ENCODE measurements at regions not wholly inside any gene's neighbourhood (a gene's known extent, or its start where the extent isn't known, plus 50 kb on each side); places are given as distances from the start of the nearest gene placed in this dataset.
"Not testable (repeated sequence)": the region's sequence is repeated elsewhere in the genome, so short reads cannot be mapped to it uniquely, and the experiment has no call there.

GRCh38 chr16:16507041-16507440, 128.1 kb downstream of the NPIPA7 start:
- DNase-seq; intact Hi-C loops (cut with micrococcal nuclease; ENCODE audit: unreplicated experiment); BruUV-seq (replicated peaks); H3K27ac Mint-ChIP-seq (ENCODE audit: unreplicated experiment); H3K4me3 Mint-ChIP-seq (ENCODE audit: low read depth, unreplicated experiment); H3K27me3 Mint-ChIP-seq (ENCODE audit: unreplicated experiment); H3K4me1 Mint-ChIP-seq (ENCODE audit: low read depth, unreplicated experiment); H3K9me3 Mint-ChIP-seq (ENCODE audit: low read depth, unreplicated experiment); H3K36me3 Mint-ChIP-seq (ENCODE audit: insufficient read depth, unreplicated experiment); CTCF ChIA-PET: not testable (repeated sequence)

GRCh38 chr16:16508344-16508743, 129.4 kb downstream of the NPIPA7 start:
- H3K4me3 Mint-ChIP-seq (ENCODE audit: low read depth, unreplicated experiment); DNase-seq; CTCF ChIA-PET; intact Hi-C loops (cut with micrococcal nuclease; ENCODE audit: unreplicated experiment); H3K27me3 Mint-ChIP-seq (ENCODE audit: unreplicated experiment); BruUV-seq (replicated peaks); H3K9me3 Mint-ChIP-seq (ENCODE audit: low read depth, unreplicated experiment); H3K36me3 Mint-ChIP-seq (ENCODE audit: insufficient read depth, unreplicated experiment); H3K4me1 Mint-ChIP-seq (ENCODE audit: low read depth, unreplicated experiment); H3K27ac Mint-ChIP-seq (ENCODE audit: unreplicated experiment): not testable (repeated sequence)

GRCh38 chr16:16519395-16519794, 140.5 kb downstream of the NPIPA7 start:
- H3K9me3 Mint-ChIP-seq (ENCODE audit: low read depth, unreplicated experiment); CTCF ChIA-PET; DNase-seq; BruUV-seq (replicated peaks); intact Hi-C loops (cut with micrococcal nuclease; ENCODE audit: unreplicated experiment); H3K4me3 Mint-ChIP-seq (ENCODE audit: low read depth, unreplicated experiment); H3K36me3 Mint-ChIP-seq (ENCODE audit: insufficient read depth, unreplicated experiment); H3K4me1 Mint-ChIP-seq (ENCODE audit: low read depth, unreplicated experiment); H3K27ac Mint-ChIP-seq (ENCODE audit: unreplicated experiment); H3K27me3 Mint-ChIP-seq (ENCODE audit: unreplicated experiment): not testable (repeated sequence)

- CTCF ChIA-PET; H3K4me1 Mint-ChIP-seq (ENCODE audit: low read depth, unreplicated experiment); BruUV-seq (replicated peaks); H3K9me3 Mint-ChIP-seq (ENCODE audit: low read depth, unreplicated experiment); DNase-seq; intact Hi-C loops (cut with micrococcal nuclease; ENCODE audit: unreplicated experiment); H3K4me3 Mint-ChIP-seq (ENCODE audit: low read depth, unreplicated experiment); H3K27ac Mint-ChIP-seq (ENCODE audit: unreplicated experiment); H3K27me3 Mint-ChIP-seq (ENCODE audit: unreplicated experiment); H3K36me3 Mint-ChIP-seq (ENCODE audit: insufficient read depth, unreplicated experiment): not testable (repeated sequence)
Observed at GRCh38 chr16:16521239-16522002, 142.5 kb downstream of the NPIPA7 start.

- H3K4me3 Mint-ChIP-seq (ENCODE audit: low read depth, unreplicated experiment); intact Hi-C loops (cut with micrococcal nuclease; ENCODE audit: unreplicated experiment); CTCF ChIA-PET; H3K36me3 Mint-ChIP-seq (ENCODE audit: insufficient read depth, unreplicated experiment); H3K4me1 Mint-ChIP-seq (ENCODE audit: low read depth, unreplicated experiment); H3K27me3 Mint-ChIP-seq (ENCODE audit: unreplicated experiment); DNase-seq; BruUV-seq (replicated peaks); H3K9me3 Mint-ChIP-seq (ENCODE audit: low read depth, unreplicated experiment); H3K27ac Mint-ChIP-seq (ENCODE audit: unreplicated experiment): not testable (repeated sequence)
Observed at GRCh38 chr16:16526998-16527397, 148.1 kb downstream of the NPIPA7 start.

- H3K4me3 Mint-ChIP-seq (ENCODE audit: low read depth, unreplicated experiment); H3K4me1 Mint-ChIP-seq (ENCODE audit: low read depth, unreplicated experiment); CTCF ChIA-PET; H3K27me3 Mint-ChIP-seq (ENCODE audit: unreplicated experiment); intact Hi-C loops (cut with micrococcal nuclease; ENCODE audit: unreplicated experiment); H3K36me3 Mint-ChIP-seq (ENCODE audit: insufficient read depth, unreplicated experiment); DNase-seq; H3K9me3 Mint-ChIP-seq (ENCODE audit: low read depth, unreplicated experiment); H3K27ac Mint-ChIP-seq (ENCODE audit: unreplicated experiment); BruUV-seq (replicated peaks): not testable (repeated sequence)
Observed at GRCh38 chr16:16530744-16531143, 151.8 kb downstream of the NPIPA7 start.

- CTCF ChIA-PET; H3K9me3 Mint-ChIP-seq (ENCODE audit: low read depth, unreplicated experiment); H3K27ac Mint-ChIP-seq (ENCODE audit: unreplicated experiment); intact Hi-C loops (cut with micrococcal nuclease; ENCODE audit: unreplicated experiment); H3K27me3 Mint-ChIP-seq (ENCODE audit: unreplicated experiment); DNase-seq; BruUV-seq (replicated peaks); H3K36me3 Mint-ChIP-seq (ENCODE audit: insufficient read depth, unreplicated experiment); H3K4me1 Mint-ChIP-seq (ENCODE audit: low read depth, unreplicated experiment); H3K4me3 Mint-ChIP-seq (ENCODE audit: low read depth, unreplicated experiment): not testable (repeated sequence)
Observed at GRCh38 chr16:16535565-16535964, 156.6 kb downstream of the NPIPA7 start.

GRCh38 chr16:16536151-16536550, 157.2 kb downstream of the NPIPA7 start:
- H3K27ac Mint-ChIP-seq (ENCODE audit: unreplicated experiment); DNase-seq; H3K4me3 Mint-ChIP-seq (ENCODE audit: low read depth, unreplicated experiment); CTCF ChIA-PET; H3K36me3 Mint-ChIP-seq (ENCODE audit: insufficient read depth, unreplicated experiment); H3K4me1 Mint-ChIP-seq (ENCODE audit: low read depth, unreplicated experiment); BruUV-seq (replicated peaks); intact Hi-C loops (cut with micrococcal nuclease; ENCODE audit: unreplicated experiment); H3K27me3 Mint-ChIP-seq (ENCODE audit: unreplicated experiment); H3K9me3 Mint-ChIP-seq (ENCODE audit: low read depth, unreplicated experiment): not testable (repeated sequence)

GRCh38 chr16:16549710-16550109, 170.8 kb downstream of the NPIPA7 start:
- H3K36me3 Mint-ChIP-seq (ENCODE audit: insufficient read depth, unreplicated experiment); H3K27me3 Mint-ChIP-seq (ENCODE audit: unreplicated experiment); H3K27ac Mint-ChIP-seq (ENCODE audit: unreplicated experiment); H3K4me3 Mint-ChIP-seq (ENCODE audit: low read depth, unreplicated experiment); intact Hi-C loops (cut with micrococcal nuclease; ENCODE audit: unreplicated experiment); H3K9me3 Mint-ChIP-seq (ENCODE audit: low read depth, unreplicated experiment); H3K4me1 Mint-ChIP-seq (ENCODE audit: low read depth, unreplicated experiment); CTCF ChIA-PET; DNase-seq; BruUV-seq (replicated peaks): not testable (repeated sequence)

GRCh38 chr16:16550824-16551223, 171.9 kb downstream of the NPIPA7 start:
- intact Hi-C loops (cut with micrococcal nuclease; ENCODE audit: unreplicated experiment); H3K27ac Mint-ChIP-seq (ENCODE audit: unreplicated experiment); H3K27me3 Mint-ChIP-seq (ENCODE audit: unreplicated experiment); CTCF ChIA-PET; H3K4me3 Mint-ChIP-seq (ENCODE audit: low read depth, unreplicated experiment); H3K36me3 Mint-ChIP-seq (ENCODE audit: insufficient read depth, unreplicated experiment); BruUV-seq (replicated peaks); H3K9me3 Mint-ChIP-seq (ENCODE audit: low read depth, unreplicated experiment); H3K4me1 Mint-ChIP-seq (ENCODE audit: low read depth, unreplicated experiment); DNase-seq: not testable (repeated sequence)
